Stimulated activated memory B cell treated with anti-CD40 and anti-IgM and Interleukin-4, amounts not matched to agents 10 μg/mL and 1 μg/mL and 100 μg/mL, for 72 hours (primary cell): ENCODE measurements at regions not wholly inside any gene's neighbourhood (a gene's known extent, or its start where the extent isn't known, plus 50 kb on each side); places are given as distances from the start of the nearest gene placed in this dataset.

Source experiments
- ATAC-seq: fragments of 150-1000 bp; cut with Tn5 transposase; 2 replicates; pipeline ENCODE4 v1.10.0; 2021
- H3K27ac Mint-ChIP-seq: one replicate; pipeline ENCODE4 v1.8.0; 2022; ENCODE audit warnings: mild to moderate bottlenecking, mixed read lengths
- H3K27me3 Mint-ChIP-seq: one replicate; pipeline ENCODE4 v1.8.0; 2022; ENCODE audit warnings: mixed read lengths
- H3K36me3 Mint-ChIP-seq: one replicate; pipeline ENCODE4 v1.8.0; 2022; ENCODE audit warnings: mixed read lengths
- H3K4me1 Mint-ChIP-seq: one replicate; pipeline ENCODE4 v1.8.0; 2022; ENCODE audit warnings: mixed read lengths
- H3K4me3 Mint-ChIP-seq: one replicate; pipeline ENCODE4 v1.8.0; 2022; ENCODE audit warnings: mild to moderate bottlenecking, moderate library complexity, mixed read lengths
- H3K9me3 Mint-ChIP-seq: one replicate; pipeline ENCODE4 v1.8.0; 2022; ENCODE audit warnings: mixed read lengths

GRCh38 chr10:111131168-111131799 is 54.5 kb downstream of the ADRA2A start:
- ATAC-seq, result no peak
- Mint-ChIP-seq H3K27me3 (peaks cover 25% of the 10 kb centered on the region), H3K9me3 (no peaks in the 10 kb centered on the region)

GRCh38 chr10:111137007-111137406 is 60.2 kb downstream of the ADRA2A start:
- no peaks in the 10 kb centered on the region for H3K36me3 Mint-ChIP-seq
- peaks cover 46% of the 10 kb centered on the region for H3K27me3 Mint-ChIP-seq
- no peak for ATAC-seq
- no peak overlapping the region for H3K27ac Mint-ChIP-seq
- no peaks in the 10 kb centered on the region for H3K4me1 Mint-ChIP-seq
- H3K4me3 Mint-ChIP-seq, result no peak overlapping the region
- no peaks in the 10 kb centered on the region for H3K9me3 Mint-ChIP-seq

More at GRCh38 chr10:111131168-111131799, 54.5 kb downstream of the ADRA2A start:
- H3K36me3 Mint-ChIP-seq, result no peaks in the 10 kb centered on the region
- H3K4me1 Mint-ChIP-seq, result no peaks in the 10 kb centered on the region
- no peak overlapping the region for H3K4me3 Mint-ChIP-seq
- no peak overlapping the region for H3K27ac Mint-ChIP-seq

DNA sequence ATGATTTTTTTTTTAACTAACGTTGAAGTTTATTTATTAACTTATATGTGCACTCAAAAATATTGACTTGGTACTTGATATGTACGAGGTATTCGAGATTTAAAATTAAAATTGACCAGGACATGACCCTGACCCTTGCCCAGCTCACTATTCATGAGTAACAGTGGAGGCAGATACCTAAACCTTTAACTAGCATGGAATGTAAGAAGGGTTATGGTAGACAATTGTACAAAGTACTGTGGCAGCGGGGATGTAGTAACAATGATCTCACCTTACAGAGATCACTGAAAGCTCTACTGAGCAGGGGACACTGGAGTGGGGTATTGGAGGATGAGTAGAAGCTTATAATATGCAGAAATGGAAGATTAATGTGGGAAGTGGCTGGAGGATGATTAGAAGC is 60.8 kb downstream of the ADRA2A start:
- Mint-ChIP-seq H3K27ac (no peak overlapping the region), H3K4me1 (no peaks in the 10 kb centered on the region), H3K27me3 (peaks cover 49% of the 10 kb centered on the region), H3K4me3 (no peak overlapping the region), H3K36me3 (no peaks in the 10 kb centered on the region), H3K9me3 (no peaks in the 10 kb centered on the region)
- no peak for ATAC-seq

DNA sequence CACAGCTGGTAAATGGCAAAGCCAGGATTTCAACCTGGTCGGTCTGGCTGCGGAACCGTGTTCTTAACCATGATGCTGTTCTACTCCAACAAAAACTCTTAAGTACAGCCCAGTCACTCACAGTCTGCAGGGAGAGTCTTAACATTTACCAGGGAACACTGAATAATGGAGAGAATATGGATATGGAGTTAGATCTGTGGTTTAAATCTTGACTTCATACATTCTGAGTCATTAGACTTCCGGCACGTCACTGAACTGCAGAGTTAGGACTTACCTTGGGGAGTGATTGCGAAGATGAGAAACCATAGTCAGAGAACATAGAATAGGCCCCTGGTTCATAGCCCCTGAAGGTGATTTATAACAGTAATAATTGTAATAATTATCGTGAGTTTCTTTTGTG is 61.7 kb downstream of the ADRA2A start:
- no peaks in the 10 kb centered on the region for H3K36me3 Mint-ChIP-seq
- ATAC-seq, result no peak
- no peak overlapping the region for H3K27ac Mint-ChIP-seq
- no peaks in the 10 kb centered on the region for H3K4me1 Mint-ChIP-seq
- no peak overlapping the region for H3K4me3 Mint-ChIP-seq
- H3K27me3 Mint-ChIP-seq, result peaks cover 49% of the 10 kb centered on the region
- H3K9me3 Mint-ChIP-seq, result no peaks in the 10 kb centered on the region

DNA sequence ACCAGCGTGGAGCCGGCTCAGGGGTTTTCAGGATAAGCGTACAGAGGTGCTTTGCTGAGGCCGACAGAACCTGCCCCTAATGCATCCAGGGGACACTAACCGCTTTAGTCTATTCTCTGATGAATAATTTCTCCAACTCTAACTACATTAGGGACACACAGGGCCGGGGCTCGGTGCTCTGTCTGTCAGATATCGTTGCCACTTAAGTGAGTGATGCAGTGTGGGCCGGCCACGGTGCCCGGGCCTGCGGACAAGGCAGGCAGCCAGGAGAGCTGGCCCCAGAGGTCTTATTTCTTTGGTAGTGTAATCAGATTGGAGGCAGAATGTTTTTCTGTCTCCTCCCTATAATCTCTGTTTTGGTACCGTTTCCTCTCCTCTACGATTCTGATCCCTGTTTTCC is 62.7 kb downstream of the ADRA2A start:
- Mint-ChIP-seq H3K9me3 (no peaks in the 10 kb centered on the region), H3K4me3 (no peak overlapping the region), H3K36me3 (no peaks in the 10 kb centered on the region), H3K27me3 (peaks cover 41% of the 10 kb centered on the region), H3K27ac (no peak overlapping the region), H3K4me1 (no peaks in the 10 kb centered on the region)
- peak; percentile 16 for ATAC-seq

DNA sequence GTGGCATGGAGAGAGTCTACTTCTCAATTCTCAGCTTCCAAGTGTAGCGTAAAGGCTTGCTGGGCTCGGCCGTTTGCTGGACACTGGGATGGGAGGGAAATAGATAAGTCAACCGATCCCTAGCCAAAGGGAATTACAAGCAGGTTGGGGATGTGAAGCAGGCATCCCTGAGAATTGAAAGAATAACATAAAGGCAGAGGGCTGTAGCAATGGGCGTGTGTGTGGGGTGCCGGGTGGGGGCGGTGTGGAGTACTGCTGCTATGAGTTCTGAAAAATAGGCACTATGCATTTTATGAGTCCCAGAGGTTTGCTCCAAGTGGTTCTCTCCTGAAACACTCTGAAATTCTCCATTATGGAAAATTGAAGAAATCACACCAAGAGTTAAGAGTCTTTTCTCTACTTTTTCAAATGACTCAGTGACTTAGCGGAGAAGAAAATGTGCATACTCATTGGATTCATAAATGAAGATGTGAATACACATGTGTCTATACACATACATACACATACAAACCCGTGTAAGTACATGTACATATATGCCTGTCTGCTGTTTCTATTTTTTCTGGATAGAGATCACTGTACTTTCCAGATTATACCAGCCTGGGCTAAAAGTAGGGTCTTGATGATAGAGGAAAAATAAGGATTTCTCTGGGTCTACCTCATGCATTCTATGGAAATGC is 65.4 kb downstream of the ADRA2A start:
- Mint-ChIP-seq H3K27ac (no peak overlapping the region), H3K4me3 (no peak overlapping the region), H3K27me3 (peaks cover 36% of the 10 kb centered on the region), H3K4me1 (no peaks in the 10 kb centered on the region), H3K36me3 (no peaks in the 10 kb centered on the region), H3K9me3 (no peaks in the 10 kb centered on the region)
- no peak for ATAC-seq

DNA sequence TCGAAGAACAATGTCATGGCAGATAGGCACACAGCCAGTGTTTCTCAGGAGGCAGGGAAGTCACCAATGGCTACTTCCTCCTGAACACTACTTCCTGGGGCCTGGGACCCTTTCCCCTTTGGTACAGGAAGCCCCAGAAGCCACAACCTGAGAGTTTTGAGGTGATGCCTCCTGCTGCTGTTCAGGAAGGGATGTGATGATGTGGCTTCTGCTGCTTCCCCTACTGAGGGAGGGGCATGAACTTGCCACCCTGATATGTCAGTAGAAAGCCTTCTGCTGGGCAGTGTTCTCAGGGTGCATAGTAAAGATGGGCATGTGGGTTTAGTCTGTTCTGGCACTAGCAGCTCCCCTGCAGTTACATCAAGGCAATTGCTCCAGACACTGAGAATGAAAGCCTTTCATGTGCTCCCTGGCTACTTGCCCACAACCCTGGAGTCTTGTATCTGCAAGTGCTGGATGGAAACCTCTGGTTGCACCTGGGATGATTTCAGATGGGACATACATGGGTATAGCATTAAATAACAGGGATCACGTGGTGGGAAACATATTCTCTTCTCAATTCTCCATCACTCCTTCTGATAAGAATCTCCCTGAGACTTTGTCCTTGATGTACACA is 69.3 kb downstream of the ADRA2A start:
- Mint-ChIP-seq H3K9me3 (no peaks in the 10 kb centered on the region), H3K4me1 (no peaks in the 10 kb centered on the region), H3K27me3 (peaks cover 43% of the 10 kb centered on the region), H3K36me3 (no peaks in the 10 kb centered on the region), H3K4me3 (no peak overlapping the region), H3K27ac (no peak overlapping the region)
- no peak for ATAC-seq

DNA sequence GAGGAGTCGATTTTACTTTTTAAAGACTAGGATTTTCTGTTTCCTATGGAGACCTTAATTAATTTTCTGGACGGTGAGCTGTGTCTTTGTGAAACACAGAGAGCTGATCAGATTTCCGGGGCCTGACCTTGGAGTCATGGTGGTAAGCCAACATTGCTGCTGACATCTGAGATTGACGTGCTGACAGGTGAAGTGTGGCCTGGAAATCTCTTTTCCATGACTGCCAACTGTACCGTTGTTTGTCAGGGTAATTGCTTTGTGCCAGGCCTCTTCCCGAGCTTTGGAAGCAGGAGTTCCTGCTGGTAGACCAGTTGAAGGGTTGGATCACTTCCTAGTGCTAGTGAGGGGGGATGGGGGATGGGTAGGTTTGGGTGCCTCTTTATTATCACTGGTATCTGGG is 71.2 kb downstream of the ADRA2A start:
- Mint-ChIP-seq H3K4me3 (no peak overlapping the region), H3K9me3 (no peaks in the 10 kb centered on the region), H3K27ac (no peak overlapping the region), H3K36me3 (no peaks in the 10 kb centered on the region), H3K4me1 (no peaks in the 10 kb centered on the region), H3K27me3 (peaks cover 38% of the 10 kb centered on the region)
- no peak for ATAC-seq

- Mint-ChIP-seq H3K9me3 (no peaks in the 10 kb centered on the region), H3K4me3 (no peak overlapping the region), H3K36me3 (no peaks in the 10 kb centered on the region), H3K27me3 (peaks cover 38% of the 10 kb centered on the region), H3K4me1 (no peaks in the 10 kb centered on the region), H3K27ac (no peak overlapping the region)
- ATAC-seq, result no peak
These were observed 71.6 kb downstream of the ADRA2A start for GRCh38 chr10:111148440-111148839.

DNA sequence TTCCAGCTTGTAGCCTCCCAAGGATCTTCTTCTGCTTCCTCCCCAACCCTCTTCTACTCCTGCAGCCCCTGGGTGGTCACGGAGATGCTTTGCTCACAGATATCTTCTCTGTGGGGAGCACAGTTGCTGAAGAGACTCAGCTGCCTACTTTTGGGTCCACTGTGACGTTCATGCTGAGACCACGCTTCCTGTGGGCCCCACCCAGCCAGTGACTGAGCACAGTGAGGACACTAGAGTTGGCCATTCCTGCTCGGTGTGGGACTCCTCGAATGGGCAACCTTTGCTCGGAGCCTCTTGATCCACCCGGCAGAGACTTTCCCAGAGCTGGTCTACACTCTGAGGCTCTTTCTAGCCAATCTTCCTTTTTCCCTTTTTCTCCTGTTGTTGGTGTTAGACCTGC is 73.9 kb downstream of the ADRA2A start:
- Mint-ChIP-seq H3K27ac (no peak overlapping the region), H3K27me3 (peaks cover 38% of the 10 kb centered on the region), H3K36me3 (no peaks in the 10 kb centered on the region), H3K4me3 (no peak overlapping the region), H3K4me1 (no peaks in the 10 kb centered on the region), H3K9me3 (no peaks in the 10 kb centered on the region)
- peak; percentile 29 for ATAC-seq

- Mint-ChIP-seq H3K27ac (no peak overlapping the region), H3K36me3 (no peaks in the 10 kb centered on the region), H3K27me3 (peaks cover 45% of the 10 kb centered on the region), H3K9me3 (no peaks in the 10 kb centered on the region), H3K4me3 (no peak overlapping the region), H3K4me1 (no peaks in the 10 kb centered on the region)
- ATAC-seq, result no peak
These were observed 74.9 kb downstream of the ADRA2A start for GRCh38 chr10:111151595-111152307.

DNA sequence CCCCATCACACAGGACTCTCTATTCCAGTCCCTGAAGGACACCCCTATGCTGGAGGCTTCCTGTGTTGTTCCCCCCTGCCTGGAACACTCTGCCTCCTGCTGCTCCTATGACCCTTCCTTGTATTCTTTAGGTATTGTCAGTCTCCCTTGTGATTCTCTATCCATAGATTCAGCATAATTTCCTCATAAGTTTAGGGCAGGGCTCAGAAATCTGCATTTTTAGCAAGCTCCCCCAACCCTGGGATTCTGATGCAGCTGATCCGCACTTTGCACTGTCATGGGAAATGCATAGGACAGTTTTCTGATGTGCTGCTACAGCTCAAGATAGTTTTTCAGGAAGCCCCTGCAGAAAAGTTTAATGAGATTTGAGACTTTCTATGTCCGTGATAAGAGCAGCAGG is 79.9 kb downstream of the ADRA2A start:
- Mint-ChIP-seq H3K4me1 (no peaks in the 10 kb centered on the region), H3K9me3 (no peaks in the 10 kb centered on the region), H3K36me3 (no peaks in the 10 kb centered on the region), H3K27ac (no peak overlapping the region), H3K27me3 (peaks cover 34% of the 10 kb centered on the region), H3K4me3 (no peak overlapping the region)
- ATAC-seq, result no peak

DNA sequence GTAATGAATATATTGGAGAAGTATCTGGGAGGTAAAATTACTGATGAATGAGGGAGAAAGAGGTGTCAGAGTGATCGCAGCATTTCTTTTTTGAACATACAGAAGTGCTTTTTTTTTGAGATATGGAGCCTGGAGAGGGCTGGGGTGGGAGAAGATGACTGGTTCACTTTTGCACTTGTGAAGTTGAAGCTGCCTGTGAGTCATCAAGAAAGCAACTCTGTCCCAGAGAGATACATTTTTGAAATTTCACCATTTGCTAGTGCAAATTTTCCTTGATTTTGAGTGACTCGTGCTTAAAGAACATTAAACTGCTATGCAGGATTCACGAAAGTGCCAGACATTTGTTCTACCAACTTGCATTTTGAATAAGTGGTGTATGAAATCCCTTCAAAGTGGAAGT is 81.8 kb downstream of the ADRA2A start:
- no peak for ATAC-seq
- Mint-ChIP-seq H3K27ac (no peak overlapping the region), H3K9me3 (no peaks in the 10 kb centered on the region), H3K4me1 (no peaks in the 10 kb centered on the region), H3K4me3 (no peak overlapping the region), H3K36me3 (no peaks in the 10 kb centered on the region), H3K27me3 (peaks cover 27% of the 10 kb centered on the region)

- Mint-ChIP-seq H3K4me1 (no peaks in the 10 kb centered on the region), H3K4me3 (no peak overlapping the region), H3K9me3 (peaks cover 5% of the 10 kb centered on the region), H3K27me3 (peaks cover 25% of the 10 kb centered on the region), H3K36me3 (no peaks in the 10 kb centered on the region), H3K27ac (no peak overlapping the region)
- ATAC-seq, result no peak
These were observed 84.5 kb downstream of the ADRA2A start for GRCh38 chr10:111161109-111161874.

DNA sequence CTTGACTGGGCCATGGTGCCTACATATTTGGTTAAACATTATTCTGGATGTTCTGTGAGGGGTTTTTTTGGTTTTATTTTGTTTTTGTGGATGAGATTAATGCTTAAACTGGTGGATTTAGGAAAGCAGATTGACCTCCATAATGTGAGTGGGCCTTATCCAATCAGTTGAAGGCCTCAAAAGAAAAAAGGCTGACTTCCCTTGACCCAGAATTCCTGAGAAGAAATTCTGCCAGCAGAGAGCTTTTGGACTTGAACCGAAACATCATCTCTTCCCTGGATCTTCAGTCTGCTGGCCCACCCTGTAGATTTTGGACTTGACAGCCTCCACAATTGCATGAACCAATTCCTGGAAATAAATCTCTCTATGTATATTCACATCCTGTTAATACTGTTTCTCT is 94.4 kb downstream of the ADRA2A start:
- Mint-ChIP-seq H3K27ac (no peak overlapping the region), H3K4me3 (no peak overlapping the region), H3K4me1 (no peaks in the 10 kb centered on the region), H3K9me3 (peaks cover 7% of the 10 kb centered on the region), H3K27me3 (peaks cover 42% of the 10 kb centered on the region), H3K36me3 (no peaks in the 10 kb centered on the region)
- ATAC-seq, result no peak
